ENCODE measurements at regions not wholly inside any gene's neighbourhood (a gene's known extent, or its start where the extent isn't known, plus 50 kb on each side); places are given as distances from the start of the nearest gene placed in this dataset.

DNA sequence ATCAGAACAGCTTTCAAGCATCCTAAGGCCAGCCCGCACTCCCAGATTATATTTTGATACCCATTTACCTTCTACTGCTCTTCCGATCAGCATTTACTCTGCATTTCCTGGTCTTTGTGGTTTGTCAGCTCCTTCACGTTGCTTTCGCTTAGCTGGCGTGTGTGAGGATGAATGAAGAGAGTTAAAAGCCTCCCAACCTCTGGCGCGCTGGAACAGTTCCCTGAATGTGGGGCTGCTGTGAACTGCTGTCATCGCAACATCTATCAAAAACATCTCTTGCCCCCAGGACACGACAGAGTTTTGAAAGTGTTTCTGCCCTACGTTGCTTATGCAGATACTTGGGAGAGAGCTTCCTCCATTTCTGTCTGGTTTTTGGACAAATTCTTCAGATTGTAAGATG is 129.2 kb downstream of the KCNA5 start:
- peaks cover 0 to 3% of the 10 kb centered on the region in 2 experiments for H3K36me3 ChIP-seq (replicated peaks in 1 of 2; ENCODE audit: control insufficient read depth in 1 of 2, insufficient read depth in 2 of 2, low read length in 1 of 2)
- H4K20me1 ChIP-seq (ENCODE audit: insufficient read depth), result no peaks in the 10 kb centered on the region
- WGBS (ENCODE audit: low lambda C conversion rate), result 88% methylated on average over 10 of the region's 10 CpGs
- POLR2A ChIA-PET, result no interaction called here
- no peak overlapping the region; the same call in 1 of the 2 replicates for H3K4me2 ChIP-seq
- H2AFZ ChIP-seq (ENCODE audit: low read depth), result no peak overlapping the region
- no peaks in the 10 kb centered on the region for H3K27me3 ChIP-seq (ENCODE audit: insufficient read depth)
- no peak overlapping the region for H3K27ac ChIP-seq (ENCODE audit: low read depth in 2 of 2, low read length in 1 of 2)
- no peaks in the 10 kb centered on the region for H3F3A ChIP-seq (replicated peaks; ENCODE audit: insufficient read depth)
- peaks cover 0 to 9% of the 10 kb centered on the region in 2 experiments; a peak in 2 of 4 replicates for H3K4me1 ChIP-seq (ENCODE audit: control insufficient read depth in 1 of 2, insufficient read depth in 2 of 2, low read depth in 1 of 2, low read length in 1 of 2)
- H3K9me3 ChIP-seq, result no peaks in the 10 kb centered on the region
- DNase-seq, result no peak
- no peak overlapping the region for H3K4me3 ChIP-seq (ENCODE audit: low read depth in 2 of 2, low read length in 1 of 2)
- CTCF ChIA-PET, result interaction anchor here (0.8 to 3.1 kb wide), 5 partner anchors 11 to 270 kb away, joined by 3 to 11 read pairs (median 4); no protein-coding TSS in a partner anchor
- H3K9ac ChIP-seq, result no peak overlapping the region
- TF ChIP-seq TAF1 (IDR thresholded peaks at IDR 0.05; ENCODE audit: borderline replicate concordance, low read depth, low read length) (no peak), SMC3 (IDR thresholded peaks at IDR 0.05; ENCODE audit: low read depth, low read length) (no peak), YY1 (IDR thresholded peaks at IDR 0.05; ENCODE audit: low read depth) (no peak), MXI1 (IDR thresholded peaks at IDR 0.05; ENCODE audit: low read depth, low read length) (no peak), FOSL2 (IDR thresholded peaks at IDR 0.05; ENCODE audit: borderline replicate concordance, low read depth) (no peak), MEF2A (IDR thresholded peaks at IDR 0.05; ENCODE audit: borderline replicate concordance, low read depth) (no peak), ELF1 (IDR thresholded peaks at IDR 0.05) (no peak), ZBTB33 (IDR thresholded peaks at IDR 0.05; ENCODE audit: borderline replicate concordance, low read depth) (no peak)
- TF ChIP-seq, protein P1, sequence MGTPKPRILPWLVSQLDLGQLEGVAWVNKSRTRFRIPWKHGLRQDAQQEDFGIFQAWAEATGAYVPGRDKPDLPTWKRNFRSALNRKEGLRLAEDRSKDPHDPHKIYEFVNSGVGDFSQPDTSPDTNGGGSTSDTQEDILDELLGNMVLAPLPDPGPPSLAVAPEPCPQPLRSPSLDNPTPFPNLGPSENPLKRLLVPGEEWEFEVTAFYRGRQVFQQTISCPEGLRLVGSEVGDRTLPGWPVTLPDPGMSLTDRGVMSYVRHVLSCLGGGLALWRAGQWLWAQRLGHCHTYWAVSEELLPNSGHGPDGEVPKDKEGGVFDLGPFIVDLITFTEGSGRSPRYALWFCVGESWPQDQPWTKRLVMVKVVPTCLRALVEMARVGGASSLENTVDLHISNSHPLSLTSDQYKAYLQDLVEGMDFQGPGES (IDR thresholded peaks at IDR 0.05; ENCODE audit: low read depth, low read length), result no peak
- H3K79me2 ChIP-seq (ENCODE audit: insufficient read depth), result no peaks in the 10 kb centered on the region
- no peaks in the 10 kb centered on the region for H3K9me2 ChIP-seq

- Histone ChIP-seq H3K4me3 (ENCODE audit: low read depth in 2 of 2, low read length in 1 of 2) (no peak overlapping the region), H3K9me3 (no peaks in the 10 kb centered on the region), H3K9me2 (no peaks in the 10 kb centered on the region), H3K9ac (no peak overlapping the region), H3K4me1 (ENCODE audit: control insufficient read depth in 1 of 2, insufficient read depth in 2 of 2, low read depth in 1 of 2, low read length in 1 of 2) (peaks cover 0 to 9% of the 10 kb centered on the region in 2 experiments; a peak in 2 of 4 replicates), H3K4me2 (no peak overlapping the region; the same call in 1 of the 2 replicates), H3K79me2 (ENCODE audit: insufficient read depth) (no peaks in the 10 kb centered on the region), H2AFZ (ENCODE audit: low read depth) (no peak overlapping the region), H3K36me3 (replicated peaks in 1 of 2; ENCODE audit: control insufficient read depth in 1 of 2, insufficient read depth in 2 of 2, low read length in 1 of 2) (peaks cover 0 to 3% of the 10 kb centered on the region in 2 experiments), H3F3A (replicated peaks; ENCODE audit: insufficient read depth) (no peaks in the 10 kb centered on the region), H3K27me3 (ENCODE audit: insufficient read depth) (no peaks in the 10 kb centered on the region), H3K27ac (ENCODE audit: low read depth in 2 of 2, low read length in 1 of 2) (no peak overlapping the region), H4K20me1 (ENCODE audit: insufficient read depth) (no peaks in the 10 kb centered on the region)
- no peak for TF ChIP-seq RAD21 (IDR thresholded peaks at IDR 0.05; ENCODE audit: low read length)
- TF ChIP-seq SIN3A (IDR thresholded peaks at IDR 0.05; ENCODE audit: borderline replicate concordance, low read depth, low read length), result no peak
- no peak for TF ChIP-seq YY1 (IDR thresholded peaks at IDR 0.05; ENCODE audit: low read depth)
- TF ChIP-seq PBX3 (IDR thresholded peaks at IDR 0.05), result no peak
- TF ChIP-seq, protein P2, sequence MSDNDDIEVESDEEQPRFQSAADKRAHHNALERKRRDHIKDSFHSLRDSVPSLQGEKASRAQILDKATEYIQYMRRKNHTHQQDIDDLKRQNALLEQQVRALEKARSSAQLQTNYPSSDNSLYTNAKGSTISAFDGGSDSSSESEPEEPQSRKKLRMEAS (IDR thresholded peaks at IDR 0.05; ENCODE audit: low read depth), result no peak
- no peak for TF ChIP-seq MXI1 (IDR thresholded peaks at IDR 0.05; ENCODE audit: low read depth, low read length)
- TF ChIP-seq MEF2A (IDR thresholded peaks at IDR 0.05; ENCODE audit: borderline replicate concordance, low read depth), result no peak
- no peak for TF ChIP-seq ZBTB33 (IDR thresholded peaks at IDR 0.05; ENCODE audit: borderline replicate concordance, low read depth)
- no peak for TF ChIP-seq TCF12 (IDR thresholded peaks at IDR 0.05)
- TF ChIP-seq FOXJ3 (CRISPR knock-in tag; IDR thresholded peaks at IDR 0.05), result no peak
- peak; percentile 26; the same call in 1 of the 2 replicates for TF ChIP-seq RXRA (IDR thresholded peaks at IDR 0.05; ENCODE audit: borderline replicate concordance, low read depth)
- no peak for TF ChIP-seq FOXM1 (IDR thresholded peaks at IDR 0.05; ENCODE audit: low read depth)
- no peak for TF ChIP-seq FOSL2 (IDR thresholded peaks at IDR 0.05; ENCODE audit: borderline replicate concordance, low read depth)
- TF ChIP-seq POLR2AphosphoS5 (IDR thresholded peaks at IDR 0.05; ENCODE audit: low read depth, low read length), result no peak
- peak; percentile 22; the same call in 1 of the 2 replicates for TF ChIP-seq NFIC (IDR thresholded peaks at IDR 0.05; ENCODE audit: borderline replicate concordance)
- TF ChIP-seq EZH2phosphoT487 (IDR thresholded peaks at IDR 0.05; ENCODE audit: borderline replicate concordance, low read depth), result no peak
- no peak for TF ChIP-seq GABPA (IDR thresholded peaks at IDR 0.05; ENCODE audit: low read depth)
- CTCF ChIA-PET, result interaction anchor here (1.2 to 3.1 kb wide), 4 partner anchors 10 to 270 kb away, joined by 3 to 11 read pairs (median 4); no protein-coding TSS in a partner anchor
- POLR2A ChIA-PET, result no interaction called here
- DNase-seq, result no peak
- 66% methylated on average over 9 of the region's 10 CpGs for WGBS (ENCODE audit: low lambda C conversion rate)
Observed at GRCh38 chr12:5173511-5174011, 129.9 kb downstream of the KCNA5 start.
